ENCODE measurements at regions not wholly inside any gene's neighbourhood (a gene's known extent, or its start where the extent isn't known, plus 50 kb on each side); places are given as distances from the start of the nearest gene placed in this dataset.

DNA sequence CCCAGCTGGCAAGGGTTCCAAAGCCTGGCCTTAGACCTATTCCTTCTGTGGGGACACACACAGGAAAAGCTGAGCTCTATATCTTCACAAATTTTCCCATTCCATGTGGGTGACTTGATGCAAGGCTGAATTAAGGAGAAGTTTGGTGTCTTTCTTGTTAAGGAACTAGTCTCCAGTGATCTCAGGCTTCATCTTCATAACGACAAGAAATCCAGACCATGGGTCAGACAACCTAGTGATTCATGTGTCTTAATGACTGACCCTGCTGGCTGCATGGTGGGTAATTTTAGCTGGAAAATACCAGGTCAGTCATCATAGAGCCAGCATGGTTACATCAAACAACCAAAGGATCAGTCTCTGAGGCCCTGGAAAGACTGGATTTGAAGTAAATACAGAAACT is 112.7 kb upstream of the SLC4A7 start:
- intact Hi-C loops (cut with DNase I; ENCODE audit: low total_unique reads): no loop called here
- TF ChIP-seq, protein P1, sequence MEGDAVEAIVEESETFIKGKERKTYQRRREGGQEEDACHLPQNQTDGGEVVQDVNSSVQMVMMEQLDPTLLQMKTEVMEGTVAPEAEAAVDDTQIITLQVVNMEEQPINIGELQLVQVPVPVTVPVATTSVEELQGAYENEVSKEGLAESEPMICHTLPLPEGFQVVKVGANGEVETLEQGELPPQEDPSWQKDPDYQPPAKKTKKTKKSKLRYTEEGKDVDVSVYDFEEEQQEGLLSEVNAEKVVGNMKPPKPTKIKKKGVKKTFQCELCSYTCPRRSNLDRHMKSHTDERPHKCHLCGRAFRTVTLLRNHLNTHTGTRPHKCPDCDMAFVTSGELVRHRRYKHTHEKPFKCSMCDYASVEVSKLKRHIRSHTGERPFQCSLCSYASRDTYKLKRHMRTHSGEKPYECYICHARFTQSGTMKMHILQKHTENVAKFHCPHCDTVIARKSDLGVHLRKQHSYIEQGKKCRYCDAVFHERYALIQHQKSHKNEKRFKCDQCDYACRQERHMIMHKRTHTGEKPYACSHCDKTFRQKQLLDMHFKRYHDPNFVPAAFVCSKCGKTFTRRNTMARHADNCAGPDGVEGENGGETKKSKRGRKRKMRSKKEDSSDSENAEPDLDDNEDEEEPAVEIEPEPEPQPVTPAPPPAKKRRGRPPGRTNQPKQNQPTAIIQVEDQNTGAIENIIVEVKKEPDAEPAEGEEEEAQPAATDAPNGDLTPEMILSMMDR (IDR thresholded peaks at IDR 0.05): no peak
- no peak for TF ChIP-seq POLR2A (IDR thresholded peaks at IDR 0.05)
- no peak for TF ChIP-seq POLR2AphosphoS5 (IDR thresholded peaks at IDR 0.05)
- H3K9me3 ChIP-seq: no peaks in the 10 kb centered on the region
- no peak overlapping the region for H3K4me3 ChIP-seq
- no peak for DNase-seq (ENCODE audit: low spot score in 2 of 2)
- no peak overlapping the region for H3K27ac ChIP-seq
- no peaks in the 10 kb centered on the region for H3K27me3 ChIP-seq
- no peaks in the 10 kb centered on the region for H3K36me3 ChIP-seq
- peaks cover 2 to 9% of the 10 kb centered on the region in 2 donors for H3K4me1 ChIP-seq

DNA sequence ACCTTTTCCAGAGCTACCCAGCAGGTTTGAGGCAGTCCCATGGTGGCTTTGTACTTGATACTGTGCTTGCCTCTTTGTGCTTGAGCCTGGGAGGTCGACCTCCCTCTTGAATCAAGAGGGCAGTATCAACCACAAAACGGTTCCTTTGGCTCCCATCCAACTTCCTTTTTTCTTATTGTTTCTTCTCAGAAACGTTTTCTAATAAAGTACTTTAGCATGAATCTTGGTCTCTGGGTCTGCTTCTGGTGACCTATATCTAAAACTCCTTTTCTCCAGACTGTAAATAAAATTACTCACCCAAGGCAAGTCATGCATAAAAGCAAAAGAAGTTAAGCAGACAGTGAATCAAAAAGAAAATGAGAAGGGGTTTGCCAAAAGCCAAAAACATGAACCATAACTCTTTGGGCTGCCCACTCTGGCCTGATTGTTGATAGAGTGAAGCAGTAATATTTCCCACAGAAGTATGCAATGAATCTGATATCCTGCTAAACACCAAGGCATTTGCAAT is 112.2 kb upstream of the SLC4A7 start:
- H3K36me3 ChIP-seq: no peaks in the 10 kb centered on the region
- DNase-seq (ENCODE audit: low spot score in 2 of 2): no peak
- intact Hi-C loops (cut with DNase I; ENCODE audit: low total_unique reads): no loop called here
- H3K27ac ChIP-seq: no peak overlapping the region
- TF ChIP-seq POLR2AphosphoS5 (IDR thresholded peaks at IDR 0.05) (no peak), POLR2A (IDR thresholded peaks at IDR 0.05) (no peak)
- TF ChIP-seq, protein P1 (IDR thresholded peaks at IDR 0.05): no peak
- peaks cover 4 to 14% of the 10 kb centered on the region in 2 donors for H3K4me1 ChIP-seq
- no peaks in the 10 kb centered on the region for H3K27me3 ChIP-seq
- no peak overlapping the region for H3K4me3 ChIP-seq
- H3K9me3 ChIP-seq: no peaks in the 10 kb centered on the region

DNA sequence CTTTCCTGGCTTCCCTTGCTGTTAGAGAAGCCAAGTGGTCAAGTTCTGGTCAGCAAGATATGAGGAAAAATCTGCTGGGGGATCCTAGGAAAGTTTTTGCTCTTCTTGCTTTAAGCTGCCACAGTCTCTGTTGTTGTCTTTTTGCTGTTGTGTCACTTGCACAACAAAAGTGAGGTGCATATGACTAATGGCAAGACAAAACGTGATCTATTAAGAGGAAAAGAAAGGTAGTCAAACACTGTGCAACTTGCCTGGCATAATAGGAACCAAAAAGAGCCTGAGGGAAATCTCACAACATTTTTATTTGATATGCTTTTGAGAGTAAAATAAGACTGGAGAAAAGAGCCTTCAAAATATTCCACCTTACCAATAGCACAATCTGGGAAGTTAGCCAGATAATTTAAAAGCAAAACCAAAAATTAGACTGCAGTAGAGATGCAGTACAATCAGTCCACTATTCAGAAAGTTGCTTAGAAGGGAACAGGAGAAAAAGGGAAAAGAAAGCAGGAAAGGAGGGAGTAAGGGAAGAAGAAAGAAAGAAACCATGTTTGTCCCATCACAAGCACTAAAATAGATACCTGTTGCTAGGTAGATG is 110.0 kb upstream of the SLC4A7 start:
- Histone ChIP-seq H3K4me1 (peaks cover 8 to 20% of the 10 kb centered on the region in 2 donors), H3K36me3 (no peaks in the 10 kb centered on the region), H3K27me3 (no peaks in the 10 kb centered on the region), H3K9me3 (no peaks in the 10 kb centered on the region), H3K27ac (peak overlapping the region; percentile 68 to 71), H3K4me3 (no peak overlapping the region)
- DNase-seq (ENCODE audit: low spot score in 2 of 2): no peak
- TF ChIP-seq POLR2AphosphoS5 (IDR thresholded peaks at IDR 0.05) (no peak), POLR2A (IDR thresholded peaks at IDR 0.05) (no peak)
- TF ChIP-seq, protein P1 (IDR thresholded peaks at IDR 0.05): no peak
- intact Hi-C loops (cut with DNase I; ENCODE audit: low total_unique reads): no loop called here

DNA sequence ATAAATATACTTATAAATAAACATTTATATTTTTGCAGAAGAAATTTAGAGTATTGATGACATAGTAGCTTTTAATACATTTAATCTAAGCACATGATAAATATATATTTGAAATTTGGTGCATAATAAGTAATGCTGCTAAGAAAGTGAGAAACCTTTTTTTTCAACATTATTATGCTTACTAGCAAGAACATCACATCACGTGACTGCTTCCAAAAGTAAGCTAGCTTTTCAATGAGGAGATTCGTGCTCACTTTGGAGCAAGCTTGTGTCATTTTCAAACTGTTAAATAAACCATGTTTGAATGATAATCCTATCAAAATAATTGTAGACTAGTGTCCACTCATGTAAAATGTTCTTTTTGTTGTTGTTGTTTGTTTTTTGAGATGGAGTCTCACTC is 109.0 kb upstream of the SLC4A7 start:
- H3K4me3 ChIP-seq: no peak overlapping the region
- no peaks in the 10 kb centered on the region for H3K27me3 ChIP-seq
- no peaks in the 10 kb centered on the region for H3K9me3 ChIP-seq
- TF ChIP-seq, protein P1 (IDR thresholded peaks at IDR 0.05): no peak
- TF ChIP-seq POLR2AphosphoS5 (IDR thresholded peaks at IDR 0.05): no peak
- no peak for TF ChIP-seq POLR2A (IDR thresholded peaks at IDR 0.05)
- peaks cover 8 to 20% of the 10 kb centered on the region in 2 donors for H3K4me1 ChIP-seq
- no peak for DNase-seq (ENCODE audit: low spot score in 2 of 2)
- intact Hi-C loops (cut with DNase I; ENCODE audit: low total_unique reads): no loop called here
- H3K27ac ChIP-seq: peak overlapping the region; percentile 68 to 71
- H3K36me3 ChIP-seq: no peaks in the 10 kb centered on the region

DNA sequence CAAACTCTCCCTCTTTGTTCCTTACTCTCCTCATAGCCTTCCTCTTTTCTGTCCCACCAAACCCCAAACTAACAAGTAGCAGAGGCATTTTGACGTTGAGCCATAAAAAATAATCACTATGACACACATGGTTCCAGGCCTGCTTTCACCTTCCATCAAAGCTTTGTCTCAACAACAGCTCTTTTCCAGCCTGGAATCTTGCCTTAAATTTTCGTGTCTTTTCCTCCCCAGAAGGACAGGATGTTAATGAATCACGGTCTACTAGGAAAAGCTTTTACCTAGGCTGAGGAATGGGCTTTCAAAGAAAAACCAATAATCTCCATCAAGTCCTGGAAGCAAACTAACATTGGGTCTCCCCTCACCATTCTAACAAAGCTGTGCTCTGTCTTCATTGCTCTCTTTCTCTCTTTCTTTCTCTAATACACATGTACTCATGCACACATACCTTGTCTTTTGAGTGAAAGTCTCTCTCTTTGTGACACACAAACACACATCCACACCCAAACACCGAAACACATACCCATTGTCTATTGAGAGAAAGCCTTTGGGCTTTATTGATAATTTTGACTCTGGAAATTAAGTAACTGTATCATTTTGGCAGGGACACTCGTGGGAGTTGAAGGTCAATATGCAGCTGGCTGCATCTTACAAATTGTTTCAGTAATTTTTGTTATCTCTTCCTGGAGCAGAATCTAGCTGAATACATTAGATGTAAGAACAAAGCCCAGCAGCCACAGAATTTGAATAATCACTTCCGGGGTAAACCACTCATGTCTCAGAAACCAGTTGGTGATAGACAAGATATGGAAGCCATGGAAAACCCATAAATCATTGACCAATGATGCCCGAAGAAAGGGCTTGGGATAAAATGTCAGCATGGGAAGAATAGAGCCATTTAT is 107.4 kb upstream of the SLC4A7 start:
- Histone ChIP-seq H3K4me1 (peaks cover 8 to 20% of the 10 kb centered on the region in 2 donors), H3K4me3 (peak overlapping the region in 2 of 3 donors; percentile 3 to 19), H3K27me3 (no peaks in the 10 kb centered on the region), H3K27ac (peak overlapping the region; percentile 77 to 92), H3K36me3 (no peaks in the 10 kb centered on the region), H3K9me3 (no peaks in the 10 kb centered on the region)
- intact Hi-C loops (cut with DNase I; ENCODE audit: low total_unique reads): no loop called here
- DNase-seq (ENCODE audit: low spot score in 2 of 2): no peak
- TF ChIP-seq, protein P1 (IDR thresholded peaks at IDR 0.05): no peak
- TF ChIP-seq POLR2A (IDR thresholded peaks at IDR 0.05) (no peak), POLR2AphosphoS5 (IDR thresholded peaks at IDR 0.05) (no peak)
